ENCODE measurements at regions not wholly inside any gene's neighbourhood (a gene's known extent, or its start where the extent isn't known, plus 50 kb on each side); places are given as distances from the start of the nearest gene placed in this dataset.

- Mint-ChIP-seq H3K4me1 (no peaks in the 10 kb centered on the region), H3K27me3 (peaks cover 9% of the 10 kb centered on the region), H3K27ac (no peak overlapping the region), H3K4me3 (no peak overlapping the region), H3K36me3 (no peaks in the 10 kb centered on the region), H3K9me3 (no peaks in the 10 kb centered on the region)
Measured at GRCh38 chr2:10980886-10981425, 69.2 kb downstream of the KCNF1 start.

DNA sequence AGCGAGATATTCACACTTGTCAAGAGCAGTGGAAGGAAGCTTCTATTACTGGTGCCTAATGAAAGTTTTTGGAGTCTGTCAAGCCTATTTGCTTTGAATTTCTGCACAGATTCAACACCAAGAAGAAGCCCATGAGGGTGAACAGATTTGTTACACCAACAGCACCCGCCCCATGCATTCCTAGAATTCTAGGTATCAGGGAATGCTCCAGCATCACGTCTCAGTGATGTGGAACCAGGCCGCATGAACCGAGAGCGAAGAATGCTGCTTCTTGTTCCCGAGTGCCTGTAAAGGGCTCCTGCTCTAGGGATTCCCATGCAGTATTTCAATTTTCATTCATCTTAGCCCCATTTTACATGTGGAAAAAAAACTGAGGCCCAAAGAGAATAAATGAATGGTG lies 69.7 kb downstream of the KCNF1 start:
- Mint-ChIP-seq H3K27me3 (peaks cover 9% of the 10 kb centered on the region), H3K36me3 (no peaks in the 10 kb centered on the region), H3K4me3 (no peak overlapping the region), H3K9me3 (no peaks in the 10 kb centered on the region), H3K27ac (no peak overlapping the region), H3K4me1 (no peaks in the 10 kb centered on the region)

DNA sequence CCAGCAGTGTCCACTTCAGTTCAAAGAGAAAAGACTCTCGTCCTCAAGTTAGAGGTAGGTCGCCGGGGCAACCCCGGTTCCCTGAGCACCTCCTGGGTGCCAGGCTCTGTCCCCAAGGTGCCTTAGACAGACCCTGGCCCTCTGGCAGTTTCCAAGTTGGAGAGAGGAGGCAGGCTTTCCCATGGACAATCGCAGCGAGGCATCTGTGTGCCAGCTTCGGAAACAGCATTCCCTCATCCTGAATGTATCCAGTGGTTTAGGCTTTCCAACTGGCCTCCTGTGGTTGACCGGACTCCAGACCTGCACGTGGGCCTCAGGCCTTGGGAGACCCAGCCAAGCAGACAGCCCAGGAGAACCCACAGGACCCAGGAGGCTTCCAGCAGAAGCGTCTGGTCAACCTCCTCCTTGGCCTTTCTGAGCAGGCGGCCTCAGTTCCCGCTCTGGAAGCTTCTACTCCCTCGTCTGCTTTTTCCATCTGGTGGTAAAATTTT lies 70.3 kb downstream of the KCNF1 start:
- Mint-ChIP-seq H3K27me3 (peaks cover 4% of the 10 kb centered on the region), H3K9me3 (no peaks in the 10 kb centered on the region), H3K36me3 (no peaks in the 10 kb centered on the region), H3K27ac (no peak overlapping the region), H3K4me1 (no peaks in the 10 kb centered on the region), H3K4me3 (no peak overlapping the region)

- peaks cover 2% of the 10 kb centered on the region for H3K27me3 Mint-ChIP-seq
- no peaks in the 10 kb centered on the region for H3K36me3 Mint-ChIP-seq
- no peaks in the 10 kb centered on the region for H3K4me1 Mint-ChIP-seq
- no peak overlapping the region for H3K27ac Mint-ChIP-seq
- no peaks in the 10 kb centered on the region for H3K9me3 Mint-ChIP-seq
- peak overlapping the region in 1 of 4 donors; percentile 57 for H3K4me3 Mint-ChIP-seq
Measured at GRCh38 chr2:10982931-10983701, 71.4 kb downstream of the KCNF1 start.

DNA sequence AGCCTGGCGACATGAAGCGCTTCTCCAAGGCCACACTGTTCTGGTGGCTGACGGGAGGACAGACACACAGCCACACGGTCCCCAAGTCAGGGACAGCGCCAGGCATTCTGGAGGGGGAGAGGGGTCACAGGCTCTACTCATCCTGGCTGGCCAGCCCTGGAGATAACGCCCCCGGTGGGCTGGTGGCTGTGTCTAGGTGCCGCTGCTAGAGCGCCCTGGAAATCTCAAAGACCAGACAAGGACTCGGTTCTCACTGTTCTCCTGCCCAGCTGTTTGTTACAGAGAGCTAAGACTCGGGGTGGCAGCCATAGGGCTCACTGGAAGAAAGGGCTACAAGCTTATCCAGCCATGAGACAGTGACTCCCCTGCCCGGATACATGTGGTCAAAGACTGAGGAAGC lies 72.0 kb downstream of the KCNF1 start:
- H3K27me3 Mint-ChIP-seq, result peaks cover 2% of the 10 kb centered on the region
- H3K36me3 Mint-ChIP-seq, result no peaks in the 10 kb centered on the region
- no peaks in the 10 kb centered on the region for H3K9me3 Mint-ChIP-seq
- peak overlapping the region in 1 of 4 donors; percentile 57 for H3K4me3 Mint-ChIP-seq
- no peaks in the 10 kb centered on the region for H3K4me1 Mint-ChIP-seq
- no peak overlapping the region for H3K27ac Mint-ChIP-seq

- Mint-ChIP-seq H3K27me3 (no peaks in the 10 kb centered on the region), H3K36me3 (no peaks in the 10 kb centered on the region), H3K4me3 (no peak overlapping the region), H3K27ac (no peak overlapping the region), H3K4me1 (no peaks in the 10 kb centered on the region), H3K9me3 (no peaks in the 10 kb centered on the region)
Measured at GRCh38 chr2:10984418-10985135, 72.8 kb downstream of the KCNF1 start.

DNA sequence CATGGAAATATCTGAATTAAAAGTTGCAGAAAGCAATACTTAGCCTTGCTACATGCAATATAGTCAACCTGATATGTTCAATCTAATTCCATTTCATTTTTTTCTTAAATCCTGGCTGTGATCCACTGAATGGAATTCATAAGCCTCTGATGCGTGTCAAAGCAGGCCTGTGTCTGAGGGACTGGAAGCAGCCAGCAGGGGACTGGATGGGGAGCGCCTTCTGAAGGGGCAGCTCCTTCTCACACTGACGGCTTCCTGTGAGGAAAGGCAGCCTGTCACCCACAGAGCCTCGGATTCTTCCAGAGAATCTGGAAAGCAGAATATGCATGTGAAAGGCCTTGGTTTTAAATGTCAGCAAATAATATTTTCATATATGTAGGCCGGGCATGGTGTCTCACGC lies 73.5 kb downstream of the KCNF1 start:
- H3K4me1 Mint-ChIP-seq, result no peaks in the 10 kb centered on the region
- no peaks in the 10 kb centered on the region for H3K27me3 Mint-ChIP-seq
- H3K27ac Mint-ChIP-seq, result no peak overlapping the region
- H3K4me3 Mint-ChIP-seq, result no peak overlapping the region
- no peaks in the 10 kb centered on the region for H3K36me3 Mint-ChIP-seq
- H3K9me3 Mint-ChIP-seq, result no peaks in the 10 kb centered on the region

DNA sequence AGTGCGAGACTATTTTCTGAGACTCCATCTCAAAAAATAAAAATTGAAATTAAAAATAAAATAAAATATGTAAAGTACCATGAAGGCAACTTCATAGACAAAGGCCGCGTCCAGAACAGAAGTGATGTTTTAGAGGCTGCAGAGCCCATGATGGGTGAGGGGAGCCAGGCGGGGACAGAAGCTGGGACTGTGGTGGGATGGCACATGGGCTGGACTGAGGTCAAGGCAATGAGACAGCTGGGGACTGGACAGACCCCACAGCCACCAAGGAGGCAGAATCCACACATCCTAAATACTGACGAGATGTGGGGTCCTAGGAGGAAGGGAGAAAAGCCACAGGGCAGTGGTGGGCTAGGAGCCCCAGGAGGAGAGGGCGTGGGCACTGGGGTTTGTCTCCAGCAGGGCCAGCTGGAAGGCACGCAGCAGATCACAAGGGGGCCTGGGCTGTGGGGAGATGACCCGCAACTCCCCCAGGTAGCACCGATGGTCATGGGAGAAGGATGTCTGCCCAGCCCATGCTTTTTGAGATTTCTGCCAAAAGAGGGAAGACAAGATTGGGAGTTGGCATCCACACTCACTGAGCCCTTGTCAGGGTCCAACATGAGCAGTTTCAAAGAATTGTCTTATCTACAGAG lies 74.3 kb downstream of the KCNF1 start:
- Mint-ChIP-seq H3K36me3 (no peaks in the 10 kb centered on the region), H3K27me3 (no peaks in the 10 kb centered on the region), H3K4me3 (no peak overlapping the region), H3K27ac (no peak overlapping the region), H3K9me3 (no peaks in the 10 kb centered on the region), H3K4me1 (no peaks in the 10 kb centered on the region)

GRCh38 chr2:10987439-10987838 lies 75.7 kb downstream of the KCNF1 start:
- Mint-ChIP-seq H3K4me1 (no peaks in the 10 kb centered on the region), H3K27ac (peak overlapping the region in 1 of 3 donors; percentile 5), H3K9me3 (no peaks in the 10 kb centered on the region), H3K4me3 (no peak overlapping the region), H3K27me3 (peaks cover 4% of the 10 kb centered on the region), H3K36me3 (no peaks in the 10 kb centered on the region)

GRCh38 chr2:10987861-10988260 lies 76.1 kb downstream of the KCNF1 start:
- Mint-ChIP-seq H3K36me3 (no peaks in the 10 kb centered on the region), H3K27me3 (peaks cover 5% of the 10 kb centered on the region), H3K4me3 (no peak overlapping the region), H3K9me3 (no peaks in the 10 kb centered on the region), H3K4me1 (no peaks in the 10 kb centered on the region), H3K27ac (peak overlapping the region in 2 of 3 donors; percentile 5 to 82)

GRCh38 chr2:10989151-10989550 lies 77.4 kb downstream of the KCNF1 start:
- no peak overlapping the region for H3K27ac Mint-ChIP-seq
- no peaks in the 10 kb centered on the region for H3K9me3 Mint-ChIP-seq
- no peaks in the 10 kb centered on the region for H3K4me1 Mint-ChIP-seq
- H3K27me3 Mint-ChIP-seq, result peaks cover 7% of the 10 kb centered on the region
- no peak overlapping the region for H3K4me3 Mint-ChIP-seq
- no peaks in the 10 kb centered on the region for H3K36me3 Mint-ChIP-seq

- Mint-ChIP-seq H3K4me3 (no peak overlapping the region), H3K4me1 (no peaks in the 10 kb centered on the region), H3K36me3 (no peaks in the 10 kb centered on the region), H3K27me3 (peaks cover 7% of the 10 kb centered on the region), H3K9me3 (no peaks in the 10 kb centered on the region), H3K27ac (no peak overlapping the region)
Measured at GRCh38 chr2:10989782-10990181, 78.0 kb downstream of the KCNF1 start.

DNA sequence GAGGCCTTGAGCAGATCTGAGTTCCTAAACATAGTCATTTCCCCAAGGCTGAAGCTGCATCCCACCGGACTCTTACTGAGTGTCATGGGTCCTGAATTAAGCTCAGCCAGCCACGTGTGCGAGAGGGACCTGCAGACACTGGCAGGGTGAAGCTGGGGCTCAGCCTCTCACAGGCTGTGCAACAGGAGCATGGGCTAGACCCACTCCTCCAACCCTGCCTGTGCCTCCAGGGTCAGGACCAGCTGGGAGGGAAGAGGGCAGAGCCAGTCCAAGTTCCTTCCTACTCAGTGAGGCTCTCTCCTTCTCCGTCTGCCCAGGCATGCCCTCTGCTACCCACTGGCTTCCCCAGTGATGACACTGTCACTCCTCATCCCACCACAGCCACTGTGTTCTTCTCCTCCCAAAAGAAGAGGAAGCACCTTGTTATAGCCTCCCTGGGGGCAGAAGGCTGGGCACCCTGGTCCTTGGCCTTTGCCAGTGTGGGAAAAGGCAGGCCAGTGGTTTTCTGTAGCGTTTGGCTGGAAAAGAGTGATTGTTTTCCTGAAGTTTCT lies 78.9 kb downstream of the KCNF1 start:
- H3K4me3 Mint-ChIP-seq, result no peak overlapping the region
- no peaks in the 10 kb centered on the region for H3K4me1 Mint-ChIP-seq
- H3K9me3 Mint-ChIP-seq, result no peaks in the 10 kb centered on the region
- no peaks in the 10 kb centered on the region for H3K36me3 Mint-ChIP-seq
- H3K27ac Mint-ChIP-seq, result no peak overlapping the region
- peaks cover 7% of the 10 kb centered on the region for H3K27me3 Mint-ChIP-seq

DNA sequence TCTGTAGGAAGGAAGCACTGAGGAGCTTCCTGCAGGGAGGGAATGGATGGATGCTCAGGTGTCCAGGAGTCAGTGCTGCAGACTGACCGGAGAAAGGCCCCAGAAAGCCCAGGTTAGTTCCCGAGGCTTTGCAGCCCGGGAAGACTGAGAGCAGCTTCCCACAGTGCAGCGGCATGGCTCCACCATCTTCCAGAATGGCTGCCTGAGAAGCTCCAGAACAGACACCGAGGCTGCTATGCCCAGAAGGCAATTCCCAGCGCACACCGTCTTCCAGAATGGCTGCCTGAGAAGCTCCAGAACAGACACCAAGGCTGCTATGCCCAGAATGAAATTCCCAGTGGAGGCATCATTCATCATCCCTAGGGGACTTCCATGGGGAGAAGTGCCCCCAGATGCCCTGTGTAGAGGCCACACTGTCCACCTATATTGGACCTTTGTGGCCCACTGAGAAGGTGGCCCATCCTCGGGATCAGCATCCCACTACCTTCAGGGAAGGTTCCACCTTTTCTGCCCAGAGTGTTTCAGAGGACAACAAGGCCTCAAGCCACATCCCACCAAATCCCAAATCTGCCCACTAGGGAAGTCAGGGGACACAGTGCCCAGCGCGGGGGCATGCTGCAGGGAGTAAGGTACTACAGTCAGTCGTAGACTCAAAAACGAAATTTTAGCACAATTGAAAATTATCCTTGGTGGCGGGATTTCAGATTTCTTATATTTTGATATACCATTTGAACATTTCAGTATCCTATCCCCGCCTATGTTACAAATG lies 80.5 kb downstream of the KCNF1 start:
- no peaks in the 10 kb centered on the region for H3K36me3 Mint-ChIP-seq

More for the DNA sequence above, 80.5 kb downstream of the KCNF1 start:
- Mint-ChIP-seq H3K4me1 (no peaks in the 10 kb centered on the region), H3K9me3 (no peaks in the 10 kb centered on the region), H3K4me3 (no peak overlapping the region), H3K27ac (no peak overlapping the region), H3K27me3 (peaks cover 7% of the 10 kb centered on the region)

Measured in IgD-negative memory B cell (primary cell).